PC-9 (cell line): ENCODE measurements at regions not wholly inside any gene's neighbourhood (a gene's known extent, or its start where the extent isn't known, plus 50 kb on each side); places are given as distances from the start of the nearest gene placed in this dataset.

Experiments
- BruUV-seq: library from RNA; stranded (reverse); fragments of 400-500 nt; replicated peaks from 2 replicates; lab custom pipeline; 2021; lab: Mats Ljungman, UMichigan
- CTCF ChIA-PET: fragments of 300-600 bp; sonication (Branson Sonifier 250); formaldehyde crosslinking; loops from one replicate; lab custom pipeline; 2022; ENCODE audit warnings: antibody characterized with exemption; lab: Charles Lee
- POLR2A ChIA-PET: fragments of 300-600 bp; sonication (Branson Sonifier 250); formaldehyde crosslinking; loops from one replicate; lab custom pipeline; 2022; ENCODE audit warnings: antibody characterized with exemption; ENCODE audit not compliant: unreplicated experiment; lab: Charles Lee
- DNase-seq, 2 experiments: peaks; one replicate each; pipeline versions ENCODE4 v3.0.0 to v3.0.0-alpha.2; 2015 to 2022; ENCODE audit warnings: mixed read lengths in 1 of 2
- H2AFZ ChIP-seq: fragments of 200-600 bp; sonication (generic); 2 replicates; pipeline ENCODE4 v1.8.1; 2017; ENCODE audit warnings: antibody characterized with exemption
- H3F3A ChIP-seq: fragments of 200-600 bp; sonication (generic); 2 replicates; pipeline ENCODE4 v1.8.1; 2017; ENCODE audit warnings: antibody characterized with exemption, mild to moderate bottlenecking, low read depth; ENCODE audit not compliant: insufficient read depth
- H3K27ac ChIP-seq: fragments of 200-600 bp; sonication (generic); 2 replicates; pipeline ENCODE4 v1.6.1; 2016; ENCODE audit warnings: mixed run types
- H3K27me3 ChIP-seq: fragments of 200-600 bp; sonication (generic); 2 replicates; pipeline ENCODE4 v1.6.1; 2016; ENCODE audit warnings: low read depth, mixed run types; ENCODE audit not compliant: insufficient read depth
- H3K36me3 ChIP-seq: fragments of 200-600 bp; sonication (generic); 2 replicates; pipeline ENCODE4 v1.6.1; 2016; ENCODE audit warnings: low read depth, mixed run types
- H3K4me1 ChIP-seq: fragments of 200-600 bp; sonication (generic); replicated peaks from 2 replicates; pipeline ENCODE4 v1.6.1; 2016; ENCODE audit warnings: mixed run types; ENCODE audit not compliant: insufficient read depth
- H3K4me2 ChIP-seq: fragments of 200-600 bp; sonication (generic); 2 replicates; pipeline ENCODE4 v1.6.1; 2017; ENCODE audit warnings: mixed run types
- H3K4me3 ChIP-seq: fragments of 200-600 bp; sonication (generic); 2 replicates; pipeline ENCODE4 v1.6.1; 2016; ENCODE audit warnings: mixed run types
- H3K79me2 ChIP-seq: fragments of 200-600 bp; sonication (generic); 2 replicates; pipeline ENCODE4 v1.6.1; 2017; ENCODE audit warnings: low read depth, mixed run types
- H3K9me2 ChIP-seq: fragments of 200-600 bp; sonication (generic); 2 replicates; pipeline ENCODE4 v1.8.1; 2017; ENCODE audit warnings: mild to moderate bottlenecking; ENCODE audit not compliant: insufficient read depth
- H3K9me3 ChIP-seq: fragments of 200-600 bp; sonication (generic); 2 replicates; pipeline ENCODE4 v1.8.1; 2016; ENCODE audit warnings: low read depth; ENCODE audit not compliant: insufficient read depth
- H4K20me1 ChIP-seq: fragments of 200-600 bp; sonication (generic); 2 replicates; pipeline ENCODE4 v1.8.1; 2017; ENCODE audit not compliant: insufficient read depth
- EZH2 ChIP-seq: fragments of 200-600 bp; sonication (generic); IDR thresholded peaks from 2 replicates; pipeline ENCODE4 v1.8.0; 2017; ENCODE audit warnings: antibody characterized with exemption, low read depth
- intact Hi-C: fragments of 100-400 bp; cut with micrococcal nuclease; formaldehyde crosslinking; loops from one replicate; pipeline ENCODE4 v1.10.0; 2022; ENCODE audit not compliant: unreplicated experiment
- TF ChIP-seq, protein P1 (sequence below): fragments of 200-600 bp; sonication (generic); conservative IDR thresholded peaks from 2 replicates; pipeline ENCODE4 v1.6.1; 2017; ENCODE audit warnings: mixed run types, antibody characterized with exemption, mild to moderate bottlenecking, moderate library complexity

GRCh38 chr1:23636009-23636408 lies 55.6 kb upstream of the RPL11 start:
- no peaks in the 10 kb centered on the region for H3K4me1 ChIP-seq
- BruUV-seq, result no TSS peak
- H3K27ac ChIP-seq, result no peak overlapping the region
- DNase-seq, result no peak
- H3K27me3 ChIP-seq, result no peaks in the 10 kb centered on the region
- POLR2A ChIA-PET, result no interaction called here
- CTCF ChIA-PET, result interaction anchor here (0.6 to 0.7 kb wide), 2 partner anchors 465 to 517 kb away, joined by 13 to 15 read pairs; no protein-coding TSS in a partner anchor
- TF ChIP-seq, protein P1, sequence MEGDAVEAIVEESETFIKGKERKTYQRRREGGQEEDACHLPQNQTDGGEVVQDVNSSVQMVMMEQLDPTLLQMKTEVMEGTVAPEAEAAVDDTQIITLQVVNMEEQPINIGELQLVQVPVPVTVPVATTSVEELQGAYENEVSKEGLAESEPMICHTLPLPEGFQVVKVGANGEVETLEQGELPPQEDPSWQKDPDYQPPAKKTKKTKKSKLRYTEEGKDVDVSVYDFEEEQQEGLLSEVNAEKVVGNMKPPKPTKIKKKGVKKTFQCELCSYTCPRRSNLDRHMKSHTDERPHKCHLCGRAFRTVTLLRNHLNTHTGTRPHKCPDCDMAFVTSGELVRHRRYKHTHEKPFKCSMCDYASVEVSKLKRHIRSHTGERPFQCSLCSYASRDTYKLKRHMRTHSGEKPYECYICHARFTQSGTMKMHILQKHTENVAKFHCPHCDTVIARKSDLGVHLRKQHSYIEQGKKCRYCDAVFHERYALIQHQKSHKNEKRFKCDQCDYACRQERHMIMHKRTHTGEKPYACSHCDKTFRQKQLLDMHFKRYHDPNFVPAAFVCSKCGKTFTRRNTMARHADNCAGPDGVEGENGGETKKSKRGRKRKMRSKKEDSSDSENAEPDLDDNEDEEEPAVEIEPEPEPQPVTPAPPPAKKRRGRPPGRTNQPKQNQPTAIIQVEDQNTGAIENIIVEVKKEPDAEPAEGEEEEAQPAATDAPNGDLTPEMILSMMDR, result no peak
- no peak for TF ChIP-seq EZH2
- H3K9me3 ChIP-seq, result no peaks in the 10 kb centered on the region
- peaks cover 3% of the 10 kb centered on the region; the same call in 1 of the 2 replicates for H3F3A ChIP-seq
- H3K79me2 ChIP-seq, result no peaks in the 10 kb centered on the region
- no peak overlapping the region for H2AFZ ChIP-seq
- intact Hi-C loops, result loop anchor here (5.0 kb wide), 1 partner anchor 659 kb away; no protein-coding TSS in a partner anchor
- H3K4me2 ChIP-seq, result no peak overlapping the region
- no peaks in the 10 kb centered on the region for H3K36me3 ChIP-seq
- H3K4me3 ChIP-seq, result no peak overlapping the region
- H4K20me1 ChIP-seq, result no peaks in the 10 kb centered on the region
- H3K9me2 ChIP-seq, result no peaks in the 10 kb centered on the region

- peak overlapping the region; percentile 54; the same call in 1 of the 2 replicates for H3K4me3 ChIP-seq
- H3K27me3 ChIP-seq, result no peaks in the 10 kb centered on the region
- DNase-seq, result peak; percentile 59 to 62
- POLR2A ChIA-PET, result interaction anchor here (0.6 to 0.9 kb wide), 2 partner anchors 24 to 79 kb away, joined by 3 to 5 read pairs; no protein-coding TSS in a partner anchor
- H3K9me3 ChIP-seq, result no peaks in the 10 kb centered on the region
- peaks cover 3% of the 10 kb centered on the region; the same call in 1 of the 2 replicates for H3F3A ChIP-seq
- H3K4me2 ChIP-seq, result peak overlapping the region; percentile 81
- no peaks in the 10 kb centered on the region for H3K79me2 ChIP-seq
- H3K4me1 ChIP-seq, result no peaks in the 10 kb centered on the region
- peak overlapping the region; percentile 30; the same call in 1 of the 2 replicates for H3K27ac ChIP-seq
- no peaks in the 10 kb centered on the region for H3K9me2 ChIP-seq
- intact Hi-C loops, result loop anchor here (2.0 to 5.0 kb wide), 3 partner anchors 43 to 658 kb away; no protein-coding TSS in a partner anchor
- CTCF ChIA-PET, result interaction anchor here (0.5 to 1.0 kb wide), 6 partner anchors 75 to 1152 kb away, joined by 3 to 6 read pairs (median 3); partner anchors contain the start of gene ID3
- no peak for TF ChIP-seq EZH2
- TF ChIP-seq, protein P1, result peak; percentile 80
- H2AFZ ChIP-seq, result peak overlapping the region; percentile 84
- no peaks in the 10 kb centered on the region for H4K20me1 ChIP-seq
- no TSS peak for BruUV-seq
- no peaks in the 10 kb centered on the region for H3K36me3 ChIP-seq
Measured at GRCh38 chr1:23634840-23635651, 56.6 kb upstream of the RPL11 start.

DNA sequence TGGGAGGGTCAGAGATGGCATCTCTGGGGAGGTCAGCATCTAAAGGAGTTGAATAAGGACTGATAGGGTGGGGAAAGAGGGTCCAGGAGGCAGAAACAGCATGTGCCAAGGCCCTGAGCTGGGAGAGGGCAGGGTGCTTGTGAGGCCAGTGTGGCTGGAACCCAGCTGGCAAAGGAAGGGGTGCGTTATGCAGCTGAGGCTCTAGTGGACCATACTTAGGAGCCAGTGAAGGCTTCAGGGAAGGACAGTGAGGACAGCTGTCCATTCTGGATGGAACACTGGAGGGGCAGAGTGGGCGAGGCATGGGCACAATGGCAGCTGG lies 57.1 kb upstream of the RPL11 start:
- Histone ChIP-seq H3K4me1 (no peaks in the 10 kb centered on the region), H4K20me1 (no peaks in the 10 kb centered on the region), H3F3A (peaks cover 3% of the 10 kb centered on the region; the same call in 1 of the 2 replicates), H3K4me2 (peak overlapping the region; percentile 81; the same call in 1 of the 2 replicates), H3K4me3 (no peak overlapping the region), H3K9me3 (no peaks in the 10 kb centered on the region), H3K27me3 (no peaks in the 10 kb centered on the region), H3K36me3 (no peaks in the 10 kb centered on the region), H2AFZ (no peak overlapping the region), H3K79me2 (no peaks in the 10 kb centered on the region), H3K9me2 (no peaks in the 10 kb centered on the region), H3K27ac (no peak overlapping the region)
- intact Hi-C loops, result loop anchor here (2.0 to 5.0 kb wide), 2 partner anchors 42 to 78 kb away; no protein-coding TSS in a partner anchor
- DNase-seq, result no peak
- CTCF ChIA-PET, result interaction anchor here (0.5 to 1.0 kb wide), 5 partner anchors 75 to 743 kb away, joined by 3 read pairs; partner anchors contain the start of gene ID3
- TF ChIP-seq, protein P1, result no peak
- no peak for TF ChIP-seq EZH2
- BruUV-seq, result no TSS peak
- POLR2A ChIA-PET, result interaction anchor here (0.9 kb wide), 1 partner anchor 79 kb away, joined by 5 read pairs; no protein-coding TSS in a partner anchor
